ENCODE measurements at regions not wholly inside any gene's neighbourhood (a gene's known extent, or its start where the extent isn't known, plus 50 kb on each side); places are given as distances from the start of the nearest gene placed in this dataset.

DNA sequence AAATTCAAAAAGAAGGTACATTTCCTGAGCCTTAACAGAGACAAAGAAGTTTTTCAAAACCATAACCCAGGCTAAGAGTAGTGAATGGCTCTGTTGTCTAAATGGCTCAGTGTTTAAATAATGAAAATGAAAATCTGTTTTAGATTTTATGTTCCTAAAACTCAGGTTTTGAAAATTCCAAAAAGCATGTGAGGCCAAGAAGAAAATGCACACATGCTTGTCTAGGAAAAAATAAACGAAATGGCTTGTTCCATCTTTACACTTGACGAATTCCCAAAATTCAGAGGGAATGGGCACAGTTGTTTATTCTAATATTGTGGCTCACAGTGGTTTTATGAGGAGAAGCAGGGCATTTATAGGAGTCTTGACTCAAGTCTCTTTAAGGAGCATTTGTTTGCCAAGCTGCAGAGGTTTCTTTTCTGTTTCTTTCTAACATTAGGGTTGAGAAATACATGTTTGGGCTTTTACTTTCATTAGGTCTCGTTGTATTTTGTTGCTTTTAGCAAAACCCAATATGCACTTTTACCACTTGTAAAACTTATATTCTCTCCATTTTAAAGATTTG lies 527.6 kb upstream of the ANKRD30A start:
- ChIA-PET CTCF (no interaction called here), POLR2A (no interaction called here)
- peaks cover 9% of the 10 kb centered on the region for H3K9me3 Mint-ChIP-seq
- no peaks in the 10 kb centered on the region for H3K4me1 Mint-ChIP-seq (ENCODE audit: low read depth)
- ATAC-seq (no peak), DNase-seq (no peak)
- intact Hi-C loops (cut with micrococcal nuclease) = no loop called here
- H3K27me3 Mint-ChIP-seq = no peaks in the 10 kb centered on the region
- TF ChIP-seq, protein P1, sequence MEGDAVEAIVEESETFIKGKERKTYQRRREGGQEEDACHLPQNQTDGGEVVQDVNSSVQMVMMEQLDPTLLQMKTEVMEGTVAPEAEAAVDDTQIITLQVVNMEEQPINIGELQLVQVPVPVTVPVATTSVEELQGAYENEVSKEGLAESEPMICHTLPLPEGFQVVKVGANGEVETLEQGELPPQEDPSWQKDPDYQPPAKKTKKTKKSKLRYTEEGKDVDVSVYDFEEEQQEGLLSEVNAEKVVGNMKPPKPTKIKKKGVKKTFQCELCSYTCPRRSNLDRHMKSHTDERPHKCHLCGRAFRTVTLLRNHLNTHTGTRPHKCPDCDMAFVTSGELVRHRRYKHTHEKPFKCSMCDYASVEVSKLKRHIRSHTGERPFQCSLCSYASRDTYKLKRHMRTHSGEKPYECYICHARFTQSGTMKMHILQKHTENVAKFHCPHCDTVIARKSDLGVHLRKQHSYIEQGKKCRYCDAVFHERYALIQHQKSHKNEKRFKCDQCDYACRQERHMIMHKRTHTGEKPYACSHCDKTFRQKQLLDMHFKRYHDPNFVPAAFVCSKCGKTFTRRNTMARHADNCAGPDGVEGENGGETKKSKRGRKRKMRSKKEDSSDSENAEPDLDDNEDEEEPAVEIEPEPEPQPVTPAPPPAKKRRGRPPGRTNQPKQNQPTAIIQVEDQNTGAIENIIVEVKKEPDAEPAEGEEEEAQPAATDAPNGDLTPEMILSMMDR (IDR thresholded peaks at IDR 0.05) = no peak
- H3K4me3 Mint-ChIP-seq = no peak overlapping the region
- H3K27ac Mint-ChIP-seq = no peak overlapping the region
- no peaks in the 10 kb centered on the region for H3K36me3 Mint-ChIP-seq (ENCODE audit: low read depth)

DNA sequence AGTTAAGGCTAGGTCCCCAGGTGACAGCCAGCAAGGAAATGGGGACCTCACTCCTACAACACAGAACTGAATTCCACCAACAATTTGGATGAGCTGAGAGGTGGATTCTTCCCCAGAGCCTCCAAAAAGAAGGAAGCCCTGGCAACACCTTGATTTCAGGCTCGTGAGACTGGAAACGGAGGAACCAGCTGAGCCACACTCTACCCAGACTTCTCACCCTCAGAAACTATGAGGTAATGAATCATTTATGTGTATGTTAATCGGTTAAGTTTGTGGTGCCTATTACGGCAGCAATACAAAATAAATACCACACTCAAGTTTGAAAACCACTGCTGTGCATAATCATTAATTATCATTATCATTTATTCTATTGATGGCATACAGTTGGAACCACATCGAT lies 532.4 kb upstream of the ANKRD30A start:
- intact Hi-C loops (cut with micrococcal nuclease) = no loop called here
- no peak for DNase-seq
- no peaks in the 10 kb centered on the region for H3K36me3 Mint-ChIP-seq (ENCODE audit: low read depth)
- TF ChIP-seq, protein P1 (IDR thresholded peaks at IDR 0.05) = no peak
- peaks cover 7% of the 10 kb centered on the region for H3K9me3 Mint-ChIP-seq
- no peaks in the 10 kb centered on the region for H3K4me1 Mint-ChIP-seq (ENCODE audit: low read depth)
- H3K27ac Mint-ChIP-seq = no peak overlapping the region
- ChIA-PET POLR2A (no interaction called here), CTCF (no interaction called here)
- no peak overlapping the region for H3K4me3 Mint-ChIP-seq
- ATAC-seq = no peak
- no peaks in the 10 kb centered on the region for H3K27me3 Mint-ChIP-seq

DNA sequence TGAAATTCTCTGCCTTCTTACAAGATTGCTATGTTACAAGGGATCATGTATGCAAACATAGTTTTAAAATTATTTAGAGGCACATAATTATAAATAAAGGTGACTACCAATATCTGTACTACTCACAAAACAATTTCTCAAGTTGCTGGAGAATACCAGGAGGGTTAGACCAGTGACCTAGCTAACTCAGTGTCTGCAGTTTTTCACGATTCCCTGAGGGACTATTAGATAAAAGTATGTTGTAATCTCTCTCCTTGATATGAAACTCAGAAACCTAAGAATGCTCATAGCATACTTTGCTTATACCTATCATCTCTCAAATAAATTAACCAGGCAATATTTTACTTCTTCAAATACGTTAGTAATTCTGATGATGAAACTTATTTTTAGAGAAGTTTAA lies 534.0 kb upstream of the ANKRD30A start:
- ATAC-seq = no peak
- Mint-ChIP-seq H3K27ac (no peak overlapping the region), H3K9me3 (peaks cover 8% of the 10 kb centered on the region)

DNA sequence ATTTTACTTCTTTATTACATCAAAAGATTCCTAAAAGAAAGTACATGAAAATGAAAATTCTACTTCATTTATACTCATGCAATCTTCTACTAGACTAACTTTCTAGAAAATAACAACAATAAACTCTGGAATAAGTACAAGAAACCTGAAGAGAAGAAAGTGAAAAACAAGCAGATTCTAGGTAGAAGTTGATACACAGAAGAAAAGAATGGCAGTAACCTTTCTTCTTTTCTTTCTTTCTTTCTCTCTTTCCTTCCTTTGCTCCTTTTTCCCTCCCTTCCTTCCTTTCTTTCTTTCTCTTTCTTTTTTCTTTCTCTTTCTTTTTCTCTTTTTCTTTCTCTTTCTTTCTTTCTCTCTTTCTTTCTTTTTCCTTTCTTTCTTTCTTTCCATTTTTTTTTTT lies 541.7 kb upstream of the ANKRD30A start:
- no peaks in the 10 kb centered on the region for H3K4me1 Mint-ChIP-seq (ENCODE audit: low read depth)
- ATAC-seq (no peak), DNase-seq (no peak)
- H3K27ac Mint-ChIP-seq = no peak overlapping the region
- TF ChIP-seq, protein P1 (IDR thresholded peaks at IDR 0.05) = no peak
- H3K36me3 Mint-ChIP-seq (ENCODE audit: low read depth) = no peaks in the 10 kb centered on the region
- ChIA-PET CTCF (no interaction called here), POLR2A (no interaction called here)
- no peaks in the 10 kb centered on the region for H3K27me3 Mint-ChIP-seq
- H3K9me3 Mint-ChIP-seq = peaks cover 5% of the 10 kb centered on the region
- H3K4me3 Mint-ChIP-seq = no peak overlapping the region
- intact Hi-C loops (cut with micrococcal nuclease) = no loop called here

More for the DNA sequence above, 534.0 kb upstream of the ANKRD30A start:
- H3K4me1 Mint-ChIP-seq (ENCODE audit: low read depth) = no peaks in the 10 kb centered on the region
- POLR2A ChIA-PET = no interaction called here
- TF ChIP-seq, protein P1 (IDR thresholded peaks at IDR 0.05) = no peak
- no peak for DNase-seq
- H3K36me3 Mint-ChIP-seq (ENCODE audit: low read depth) = no peaks in the 10 kb centered on the region
- no peak overlapping the region for H3K4me3 Mint-ChIP-seq
- H3K27me3 Mint-ChIP-seq = no peaks in the 10 kb centered on the region
- intact Hi-C loops (cut with micrococcal nuclease) = no loop called here
- CTCF ChIA-PET = no interaction called here

DNA sequence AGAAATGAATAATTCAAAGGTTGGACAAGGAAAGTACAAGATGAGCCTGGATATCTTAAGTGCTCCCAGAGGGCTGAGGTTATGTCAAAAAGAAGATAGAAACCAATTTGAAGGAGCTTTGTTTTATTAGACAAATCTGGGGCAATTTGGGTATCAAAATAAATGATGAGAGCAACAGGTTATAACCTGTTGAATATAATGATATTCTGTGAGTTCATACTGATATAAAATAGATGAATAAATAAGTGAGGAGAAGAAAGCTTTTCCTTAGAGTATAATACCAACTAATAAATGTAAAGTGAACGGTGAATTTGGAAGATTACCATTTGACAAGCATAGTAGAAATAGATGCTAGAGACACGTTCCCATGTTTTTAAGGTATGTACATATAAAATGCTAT lies 544.2 kb upstream of the ANKRD30A start:
- no peak overlapping the region for H3K4me3 Mint-ChIP-seq
- ATAC-seq (no peak), DNase-seq (no peak)
- no peak overlapping the region for H3K27ac Mint-ChIP-seq
- no peaks in the 10 kb centered on the region for H3K27me3 Mint-ChIP-seq
- H3K36me3 Mint-ChIP-seq (ENCODE audit: low read depth) = no peaks in the 10 kb centered on the region
- intact Hi-C loops (cut with micrococcal nuclease) = no loop called here
- H3K4me1 Mint-ChIP-seq (ENCODE audit: low read depth) = no peaks in the 10 kb centered on the region
- H3K9me3 Mint-ChIP-seq = peaks cover 9% of the 10 kb centered on the region
- TF ChIP-seq, protein P1 (IDR thresholded peaks at IDR 0.05) = no peak
- ChIA-PET POLR2A (no interaction called here), CTCF (no interaction called here)
